NCI-H2029 (cell line): ENCODE measurements at regions not wholly inside any gene's neighbourhood (a gene's known extent, or its start where the extent isn't known, plus 50 kb on each side); places are given as distances from the start of the nearest gene placed in this dataset.
"Not testable (repeated sequence)": the region's sequence is repeated elsewhere in the genome, so short reads cannot be mapped to it uniquely, and the experiment has no call there.

Experiments
- DNase-seq: peaks from one replicate; lab custom pipeline; 2025; lab: John Stamatoyannopoulos, UW

DNA sequence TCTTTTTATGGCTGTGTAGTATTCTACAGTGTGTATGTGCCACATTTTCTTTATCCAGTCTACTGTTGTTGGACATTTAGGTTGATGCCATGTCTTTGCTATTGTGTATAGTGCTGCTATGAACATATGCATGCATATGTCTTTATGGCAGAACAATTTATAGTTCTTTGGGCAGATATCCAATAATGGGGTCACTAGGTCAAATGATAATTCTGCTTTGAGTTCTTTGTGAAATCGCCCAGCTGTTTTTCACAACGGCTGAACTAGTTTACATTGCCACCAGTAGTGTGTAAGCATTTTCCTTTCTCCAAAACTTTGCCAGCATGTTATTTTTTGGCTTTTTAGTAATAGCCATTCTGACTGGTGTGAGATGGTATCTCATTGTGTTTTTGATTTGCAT, 214.8 kb upstream of the TMEM229A start:
- no peak for DNase-seq

- no peak for DNase-seq
Measured at GRCh38 chr7:124246262-124246863, 213.5 kb upstream of the TMEM229A start.

GRCh38 chr7:124244469-124244868, 211.6 kb upstream of the TMEM229A start:
- DNase-seq = not testable (repeated sequence)

DNA sequence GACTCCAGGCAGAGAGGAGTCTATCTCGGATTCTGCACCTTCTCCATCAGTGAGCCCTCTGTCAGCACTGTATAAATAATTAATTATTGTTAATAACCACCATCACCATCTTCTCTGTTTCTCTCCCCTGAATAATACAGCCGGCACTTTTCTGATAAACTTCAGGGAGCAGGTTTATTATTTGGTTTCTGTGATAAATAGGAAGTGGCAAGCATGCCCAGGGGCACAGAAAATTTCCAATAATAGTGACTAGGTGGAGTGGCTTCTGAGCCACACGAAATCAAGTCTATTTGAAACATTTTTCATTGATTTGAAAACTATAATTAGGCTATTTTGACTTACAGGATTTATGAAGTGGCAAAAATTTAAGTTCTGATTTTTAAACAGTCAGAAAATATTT, 186.8 kb upstream of the TMEM229A start:
- no peak for DNase-seq

GRCh38 chr7:124208642-124209041, 175.8 kb upstream of the TMEM229A start:
- DNase-seq = no peak

- no peak for DNase-seq
Measured at GRCh38 chr7:124208173-124208572, 175.3 kb upstream of the TMEM229A start.

GRCh38 chr7:124205526-124205925, 172.7 kb upstream of the TMEM229A start:
- DNase-seq = no peak

DNA sequence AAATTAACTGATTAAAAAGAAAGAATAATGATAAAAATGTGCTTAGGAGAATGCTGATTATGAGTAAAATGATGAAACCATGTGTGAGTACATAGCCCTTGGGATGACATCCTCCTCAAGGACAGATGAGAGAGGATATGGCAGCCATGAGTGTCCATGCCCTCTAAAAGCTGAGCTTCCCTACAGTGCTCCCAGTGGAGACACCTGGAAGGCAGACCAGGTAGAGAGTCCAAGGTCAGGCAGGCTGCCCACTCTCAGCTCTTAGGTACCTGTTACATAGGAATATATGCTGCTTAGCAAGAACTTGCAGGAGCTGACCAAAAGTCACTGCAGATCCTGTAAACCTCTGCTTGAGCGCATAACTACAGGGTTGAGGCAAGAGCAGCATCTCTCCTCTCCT, 169.7 kb upstream of the TMEM229A start:
- no peak for DNase-seq

DNA sequence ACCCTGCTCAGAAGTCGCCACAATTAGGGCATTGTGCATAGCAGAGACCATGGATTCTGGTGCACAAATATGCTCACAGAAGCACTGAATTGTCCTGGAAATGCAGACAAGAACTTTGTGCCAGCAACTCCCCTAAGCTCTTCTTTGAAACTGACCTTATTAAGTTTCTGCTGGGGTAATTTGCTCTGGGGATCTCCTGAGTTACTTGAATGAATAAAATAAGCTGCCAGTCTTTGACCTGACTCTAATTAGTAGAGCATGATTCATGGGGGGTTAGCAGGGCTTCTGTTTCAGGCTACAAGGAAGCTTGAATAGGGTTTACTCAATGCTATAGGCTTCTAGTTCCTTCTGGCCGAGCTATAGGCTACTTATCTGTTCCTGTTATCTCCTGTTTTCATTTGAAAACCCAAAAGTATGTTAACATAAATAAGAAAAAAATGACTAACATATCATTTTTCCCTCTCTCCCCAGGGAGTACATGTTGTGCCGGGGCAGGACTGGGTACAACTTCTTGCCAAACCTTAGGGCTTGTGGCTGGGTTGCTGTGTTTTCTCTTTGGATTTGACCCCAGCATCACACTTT, 169.0 kb upstream of the TMEM229A start:
- no peak for DNase-seq

GRCh38 chr7:124196519-124196918, 163.7 kb upstream of the TMEM229A start:
- DNase-seq = no peak

- no peak for DNase-seq
Measured at GRCh38 chr7:124192885-124193284, 160.0 kb upstream of the TMEM229A start.

DNA sequence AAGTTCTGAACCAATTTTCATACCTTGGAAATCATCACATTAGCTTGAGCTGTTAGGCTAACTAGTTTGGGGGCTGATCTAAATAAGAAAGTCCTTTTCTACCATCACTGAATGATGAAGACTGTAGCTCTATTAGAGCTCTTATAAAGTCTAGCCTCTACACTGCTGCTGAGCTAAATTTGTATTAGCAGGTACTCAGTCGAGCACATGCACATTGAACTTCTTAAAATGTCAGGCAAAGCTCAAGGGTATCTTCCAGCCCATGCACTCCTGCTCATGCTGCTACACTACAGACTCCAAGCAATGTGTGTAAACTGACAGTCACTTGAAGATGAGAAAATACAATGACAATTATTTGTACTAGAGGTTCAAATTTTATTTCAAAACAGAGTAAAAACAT, 158.8 kb upstream of the TMEM229A start:
- no peak for DNase-seq

GRCh38 chr7:124191030-124191429, 158.2 kb upstream of the TMEM229A start:
- no peak for DNase-seq

- no peak for DNase-seq
Measured at GRCh38 chr7:124188576-124188975, 155.7 kb upstream of the TMEM229A start.

GRCh38 chr7:124187962-124188361, 155.1 kb upstream of the TMEM229A start:
- no peak for DNase-seq

DNA sequence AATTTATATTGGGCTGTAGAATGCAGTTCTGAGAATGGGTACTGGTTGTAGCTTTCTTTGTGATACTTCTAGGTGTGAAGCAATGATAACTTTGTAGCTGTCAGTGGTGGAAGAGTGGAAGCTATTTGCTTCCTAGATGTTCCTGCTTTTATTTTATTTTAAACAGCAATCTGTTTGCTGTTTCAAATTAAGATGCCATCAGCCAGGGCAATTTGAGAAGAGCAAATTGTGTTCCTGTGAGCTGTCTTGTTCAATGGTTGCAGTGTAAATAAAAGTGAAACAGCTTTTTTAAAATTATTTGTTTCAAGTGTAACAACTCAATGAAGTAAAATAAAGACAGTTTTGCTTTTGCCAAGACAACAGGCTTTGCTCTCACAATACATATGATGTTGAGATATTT, 150.8 kb upstream of the TMEM229A start:
- DNase-seq = no peak

DNA sequence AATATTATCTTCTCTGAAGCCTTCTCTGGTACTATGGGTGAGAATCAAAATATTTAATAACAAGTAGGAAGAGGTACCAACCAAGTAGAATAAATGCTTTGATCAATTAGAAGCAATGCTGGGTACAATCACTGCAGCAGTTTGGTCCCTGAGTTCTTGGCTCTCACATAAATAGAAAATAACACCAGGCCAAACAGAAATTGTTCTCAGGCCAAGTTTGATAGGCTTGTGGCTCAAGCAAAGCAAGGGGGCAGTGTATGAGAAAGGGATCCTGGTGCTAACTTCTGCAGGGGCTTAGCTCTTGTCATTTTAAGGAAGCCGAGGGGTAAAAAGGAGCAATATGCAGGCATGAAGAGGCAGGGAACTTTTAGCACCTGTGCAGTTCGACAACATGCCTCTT, 146.8 kb upstream of the TMEM229A start:
- DNase-seq = no peak

- DNase-seq = no peak
Measured at GRCh38 chr7:124177891-124178290, 145.0 kb upstream of the TMEM229A start.

DNA sequence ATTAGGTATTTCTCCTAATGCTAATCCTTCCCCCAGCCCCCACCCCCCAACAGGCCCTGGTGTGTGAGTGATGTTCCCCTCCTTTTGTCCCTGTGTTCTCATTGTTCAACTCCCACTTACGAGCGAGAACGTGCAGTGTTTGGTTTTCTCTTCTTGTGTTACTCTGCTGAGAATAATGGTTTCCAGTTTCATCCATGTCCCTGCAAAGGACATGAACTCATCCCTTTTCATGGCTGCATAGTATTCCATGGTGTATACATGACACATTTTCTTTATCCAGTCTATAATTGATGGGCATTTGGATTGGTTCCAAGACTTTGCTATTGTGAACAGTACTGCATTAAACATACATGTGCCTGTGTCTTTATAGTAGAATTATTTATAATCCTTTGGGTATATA, 138.9 kb upstream of the TMEM229A start:
- DNase-seq = not testable (repeated sequence)

GRCh38 chr7:124171068-124171467, 138.2 kb upstream of the TMEM229A start:
- no peak for DNase-seq

GRCh38 chr7:124168616-124169015, 135.7 kb upstream of the TMEM229A start:
- DNase-seq = no peak

GRCh38 chr7:124162667-124163066, 129.8 kb upstream of the TMEM229A start:
- DNase-seq = no peak

DNA sequence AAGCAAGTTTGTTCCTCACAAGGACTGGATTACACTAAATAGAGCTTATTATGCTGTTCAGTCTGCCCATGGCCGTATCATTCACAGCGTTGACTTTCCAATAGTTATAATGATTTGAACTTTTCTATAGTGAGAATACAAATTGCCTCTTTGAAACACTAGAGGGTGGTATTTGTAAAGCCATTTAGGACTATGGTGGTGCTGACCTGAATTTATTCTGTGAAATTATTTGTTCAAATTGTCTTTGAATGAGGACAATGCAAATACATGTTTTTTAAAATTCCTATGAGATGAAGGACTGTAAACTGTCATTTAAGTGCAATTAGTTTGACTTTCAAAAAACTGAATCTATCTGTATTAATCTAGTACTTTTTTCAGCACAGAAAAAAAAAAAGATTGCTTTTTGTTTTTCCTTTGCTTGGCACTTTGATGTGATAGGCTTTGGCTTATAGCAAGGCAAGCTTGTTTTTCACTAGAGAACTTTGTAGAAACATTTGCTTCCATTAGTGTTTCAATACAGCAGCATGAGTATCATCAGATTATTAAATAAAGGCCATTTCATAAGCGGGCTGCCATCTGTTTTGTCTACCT, 122.7 kb upstream of the TMEM229A start:
- DNase-seq = no peak
